ENCODE measurements at regions not wholly inside any gene's neighbourhood (a gene's known extent, or its start where the extent isn't known, plus 50 kb on each side); places are given as distances from the start of the nearest gene placed in this dataset.

DNA sequence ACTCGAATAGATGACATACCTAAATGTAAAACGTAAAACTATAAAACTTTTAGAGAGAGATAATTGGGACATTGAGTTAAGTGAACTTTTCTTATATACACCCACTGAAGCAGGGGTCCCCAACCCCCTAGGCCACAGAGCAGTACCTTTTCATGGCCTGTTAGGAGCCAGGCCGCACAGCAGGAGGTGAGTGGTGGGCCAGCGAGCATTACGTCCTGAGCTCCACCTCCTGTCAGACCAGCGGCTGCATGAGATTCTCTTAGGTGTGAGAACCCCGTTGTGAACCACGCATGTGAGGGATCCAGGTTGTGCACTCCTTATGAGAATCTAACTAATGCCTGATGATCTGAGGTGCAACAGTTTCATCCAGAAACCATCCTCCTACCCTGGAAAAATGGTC lies 114.8 kb downstream of the HMX1 start:
- DNase-seq (ENCODE audit: low read depth) = no peak

DNA sequence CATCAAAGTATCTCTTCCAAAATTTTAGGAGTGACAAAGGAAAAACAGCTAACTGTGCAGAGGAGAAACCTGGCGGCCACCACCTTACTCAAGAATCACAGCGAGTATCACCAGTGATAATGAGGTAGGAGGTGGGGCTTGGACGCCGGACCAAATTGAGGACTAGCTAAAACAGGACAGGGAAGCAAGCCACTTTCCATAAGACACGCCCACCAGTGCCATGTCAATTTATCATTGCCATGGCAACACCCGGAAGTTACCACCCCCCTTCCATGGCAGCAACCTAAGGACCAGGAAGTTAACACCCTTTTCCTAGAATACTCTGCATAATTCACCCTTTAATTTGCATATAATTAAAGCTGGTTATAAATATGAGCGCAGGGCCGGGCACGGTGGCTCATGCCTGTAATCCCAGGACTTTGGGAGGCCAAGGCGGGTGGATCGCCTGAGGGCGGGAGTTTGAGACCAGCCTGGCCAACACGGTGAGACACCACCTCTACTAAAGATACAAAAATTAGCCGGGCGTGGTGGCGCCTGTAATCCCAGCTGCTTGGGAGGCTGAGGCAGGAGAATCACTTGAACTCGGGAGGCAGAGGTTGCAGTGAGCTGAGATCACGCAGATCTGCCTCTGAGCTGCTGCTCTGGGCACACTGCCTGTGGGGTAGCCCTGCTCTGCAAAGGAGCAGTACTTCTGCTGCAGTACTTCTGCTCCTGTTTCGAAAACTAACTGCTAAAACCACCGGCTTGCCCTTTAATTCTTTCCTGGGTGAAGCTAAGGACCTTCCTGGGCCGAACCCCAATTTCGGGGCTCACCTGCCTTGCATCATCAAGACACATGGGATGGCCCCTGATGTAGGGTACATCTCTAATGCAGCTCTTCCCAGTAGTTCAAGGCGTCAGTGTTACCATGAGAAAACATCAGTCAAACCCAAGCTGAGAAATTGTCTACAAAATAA lies 116.7 kb downstream of the HMX1 start:
- no peak for DNase-seq (ENCODE audit: low read depth)

DNA sequence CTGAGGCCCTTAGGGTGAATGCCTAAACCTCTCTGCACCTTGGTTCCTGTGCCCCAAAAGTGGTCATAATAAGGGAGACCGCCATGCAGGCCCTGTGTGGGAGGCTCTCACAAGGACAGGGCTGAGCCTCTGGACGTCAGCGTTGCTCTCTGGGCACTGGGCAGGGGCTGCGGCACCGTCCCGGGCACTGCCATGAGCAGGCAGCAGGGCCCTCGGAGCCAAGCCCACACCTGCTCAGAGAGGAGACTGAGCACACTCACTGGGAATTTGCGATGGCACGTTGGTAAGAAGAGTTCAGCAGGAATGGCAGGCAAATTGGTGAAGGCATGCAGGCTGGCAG lies 123.4 kb downstream of the HMX1 start:
- no peak for DNase-seq (ENCODE audit: low read depth)

DNA sequence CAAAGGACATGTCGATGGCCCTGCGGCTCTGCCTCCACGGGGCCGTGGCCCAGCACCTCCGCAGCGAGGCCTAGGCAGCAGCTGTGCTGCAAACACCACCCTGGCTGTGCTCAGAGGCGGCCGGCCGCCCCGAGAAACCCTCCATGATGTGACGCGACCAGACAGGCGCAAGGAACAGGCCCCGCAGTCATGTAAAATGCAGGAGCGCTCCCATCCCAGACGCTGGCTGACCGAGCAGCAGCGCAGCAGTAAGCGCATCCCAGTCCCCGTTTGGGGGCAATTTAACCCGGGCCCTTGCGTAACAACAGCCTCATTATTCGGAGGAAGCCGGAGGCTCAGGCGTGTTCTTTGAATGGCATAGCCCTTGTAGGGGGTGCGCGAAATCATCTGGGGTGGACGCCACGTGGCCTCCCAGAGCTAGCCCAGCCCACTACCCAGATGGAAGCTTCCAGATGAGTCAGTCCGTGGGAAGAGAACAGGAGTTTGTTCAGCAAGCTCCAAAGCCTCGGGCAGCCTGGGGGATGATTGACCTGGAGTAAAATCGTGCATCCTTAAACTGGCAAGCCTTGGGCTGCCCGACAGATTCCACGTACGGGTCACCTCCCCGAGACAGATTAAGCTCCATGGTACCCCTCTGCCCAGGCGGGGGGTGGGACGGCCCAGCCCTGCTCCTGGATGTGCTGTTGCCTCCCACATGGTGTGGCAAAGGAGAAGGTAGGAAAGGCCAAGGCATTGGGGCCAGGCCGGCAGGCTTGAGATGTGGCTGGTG lies 124.0 kb downstream of the HMX1 start:
- DNase-seq (ENCODE audit: low read depth) = no peak

DNA sequence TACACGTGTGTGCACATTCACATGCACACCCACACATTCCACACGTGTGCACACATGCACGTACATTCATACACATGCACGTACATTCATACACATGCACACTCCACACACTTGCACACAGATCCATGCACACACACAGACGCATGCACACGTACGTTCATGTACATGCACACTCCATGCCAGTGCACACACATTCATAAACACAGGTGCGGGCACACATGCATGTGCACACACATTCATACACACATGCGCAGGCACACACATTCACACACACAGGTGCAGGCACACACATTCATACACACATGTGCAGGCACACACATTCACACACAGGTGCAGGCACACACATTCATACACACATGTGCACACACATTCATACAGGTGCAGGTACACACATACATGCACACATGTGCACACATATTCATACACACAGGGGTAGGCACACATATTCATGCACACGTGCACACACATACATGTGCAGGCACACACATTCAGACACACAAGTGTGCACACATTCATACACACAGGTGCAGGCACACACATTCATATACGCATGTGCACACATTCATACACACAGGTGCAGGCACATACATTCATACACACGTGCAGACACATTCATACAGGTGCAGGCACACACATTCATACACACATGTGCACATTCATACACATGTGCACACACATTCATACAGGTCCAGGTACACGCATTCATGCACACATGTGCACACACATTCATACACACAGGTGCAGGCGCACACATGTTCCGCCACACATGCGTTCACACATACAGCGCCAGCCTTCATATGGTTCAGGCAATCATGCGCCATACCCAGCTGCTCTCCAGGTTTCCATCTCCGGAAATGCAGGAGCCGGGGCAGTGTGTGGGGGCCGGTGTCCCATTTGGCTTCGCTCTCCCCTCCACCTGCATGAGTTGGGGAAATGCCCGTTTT lies 124.8 kb downstream of the HMX1 start:
- no peak for DNase-seq (ENCODE audit: low read depth)

DNA sequence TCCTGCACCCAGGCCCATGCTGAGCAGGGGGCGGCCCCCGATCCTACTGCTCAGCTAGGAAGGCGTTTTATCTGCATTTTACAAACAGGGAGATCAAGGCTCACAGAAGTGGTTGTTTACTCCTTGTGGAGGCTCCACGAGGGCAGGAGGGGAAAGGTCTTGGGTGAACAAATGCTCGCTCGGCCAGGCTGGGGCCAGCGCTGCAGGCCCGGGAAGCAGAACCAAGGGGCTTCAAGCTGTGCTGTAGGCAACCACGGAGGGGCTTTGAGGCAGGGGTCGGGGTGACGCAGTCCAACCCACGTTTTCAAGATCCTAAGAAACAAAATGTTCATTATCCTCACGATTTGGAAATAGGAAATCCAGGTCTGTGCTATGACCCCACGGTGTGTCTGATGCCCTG lies 125.8 kb downstream of the HMX1 start:
- DNase-seq (ENCODE audit: low read depth) = no peak

DNA sequence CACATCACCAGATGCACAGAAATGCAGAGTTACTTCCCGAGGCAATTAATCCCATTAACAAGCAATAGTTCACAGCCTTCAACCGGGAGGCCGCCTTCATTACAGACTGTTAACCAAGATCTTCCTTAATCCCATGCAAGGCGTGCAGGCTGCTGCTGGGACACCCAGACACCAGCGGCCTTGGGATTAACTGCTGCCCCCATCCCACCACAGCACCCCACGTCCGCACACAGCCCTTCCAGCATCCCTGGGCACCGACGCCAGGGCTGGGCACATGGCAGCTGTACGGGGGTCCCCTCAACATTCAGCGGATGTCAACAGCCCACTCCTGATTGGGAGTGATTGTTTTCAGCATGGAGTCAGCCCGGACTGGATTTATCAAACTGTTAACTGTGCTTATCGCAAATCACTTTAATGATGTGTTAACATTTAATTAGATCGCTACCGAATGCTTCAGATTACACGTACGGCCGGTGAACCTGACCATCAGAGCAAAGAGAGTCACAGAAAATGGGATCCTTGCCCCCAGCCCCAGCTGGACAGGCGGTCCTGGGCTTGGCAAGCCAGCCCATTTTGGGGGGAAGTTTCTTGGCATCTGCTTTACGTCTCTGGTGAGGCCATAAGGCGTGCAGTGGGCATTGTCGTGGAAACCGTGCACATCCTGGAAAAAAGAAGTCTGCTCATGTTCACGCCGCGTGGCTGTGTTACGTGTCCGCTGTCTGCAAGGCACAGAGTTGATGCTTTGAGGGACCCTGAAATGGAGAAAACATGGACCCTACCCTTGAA lies 126.4 kb downstream of the HMX1 start:
- no peak for DNase-seq (ENCODE audit: low read depth)

DNA sequence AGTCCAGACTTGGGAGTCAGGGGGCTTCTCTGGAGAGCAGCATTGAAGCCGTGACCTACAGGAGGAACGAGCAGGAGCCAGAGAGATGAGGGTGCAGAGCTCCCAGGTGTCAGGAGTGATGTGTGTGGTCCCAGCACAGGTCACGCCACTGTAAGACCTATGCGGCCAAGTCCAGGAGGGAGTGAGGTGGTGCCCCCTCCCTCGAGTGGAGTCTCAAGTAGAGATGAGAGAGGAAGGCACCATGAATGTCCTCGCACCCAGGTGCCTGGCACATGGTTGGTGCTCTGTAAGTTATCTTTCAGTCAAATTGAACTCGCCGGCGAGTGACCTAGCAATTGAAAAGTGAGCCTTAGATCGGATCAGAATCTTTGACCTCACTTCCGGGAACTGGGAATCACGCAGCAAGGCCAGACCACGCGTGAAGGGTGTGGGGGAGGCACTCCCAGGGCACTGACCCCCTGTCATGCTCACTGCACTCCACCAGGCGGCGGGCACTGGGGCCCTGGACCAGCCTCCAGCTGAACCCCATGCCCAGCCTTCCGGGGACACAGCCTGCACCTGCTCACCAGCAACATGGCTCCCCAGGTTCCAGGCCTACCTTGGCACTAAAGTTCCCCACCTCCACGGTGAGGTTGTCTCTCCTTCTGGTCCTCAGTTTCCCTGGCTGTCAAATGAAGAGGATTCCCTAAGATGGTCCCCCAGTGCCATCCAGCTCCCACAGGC lies 127.4 kb downstream of the HMX1 start:
- DNase-seq (ENCODE audit: low read depth) = no peak

DNA sequence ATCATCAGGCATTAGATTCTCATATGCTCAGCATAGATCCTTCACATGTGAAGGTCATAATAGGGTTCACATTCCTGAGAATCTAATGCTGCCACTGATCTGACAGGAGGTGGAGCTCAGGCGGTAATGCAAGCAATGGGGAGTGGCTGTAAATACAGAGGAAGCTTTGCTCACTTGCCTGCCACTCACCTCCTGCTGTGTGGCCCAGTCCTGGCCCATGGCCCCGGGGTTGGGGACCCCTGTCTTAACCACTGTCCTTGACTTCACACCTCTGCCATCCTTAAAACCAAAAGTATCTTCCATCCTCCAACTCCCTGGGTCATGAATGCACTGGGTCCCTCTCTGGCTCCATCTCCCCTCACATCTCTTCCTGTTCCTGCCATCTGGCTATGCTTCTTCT lies 129.1 kb downstream of the HMX1 start:
- DNase-seq (ENCODE audit: low read depth) = no peak

DNA sequence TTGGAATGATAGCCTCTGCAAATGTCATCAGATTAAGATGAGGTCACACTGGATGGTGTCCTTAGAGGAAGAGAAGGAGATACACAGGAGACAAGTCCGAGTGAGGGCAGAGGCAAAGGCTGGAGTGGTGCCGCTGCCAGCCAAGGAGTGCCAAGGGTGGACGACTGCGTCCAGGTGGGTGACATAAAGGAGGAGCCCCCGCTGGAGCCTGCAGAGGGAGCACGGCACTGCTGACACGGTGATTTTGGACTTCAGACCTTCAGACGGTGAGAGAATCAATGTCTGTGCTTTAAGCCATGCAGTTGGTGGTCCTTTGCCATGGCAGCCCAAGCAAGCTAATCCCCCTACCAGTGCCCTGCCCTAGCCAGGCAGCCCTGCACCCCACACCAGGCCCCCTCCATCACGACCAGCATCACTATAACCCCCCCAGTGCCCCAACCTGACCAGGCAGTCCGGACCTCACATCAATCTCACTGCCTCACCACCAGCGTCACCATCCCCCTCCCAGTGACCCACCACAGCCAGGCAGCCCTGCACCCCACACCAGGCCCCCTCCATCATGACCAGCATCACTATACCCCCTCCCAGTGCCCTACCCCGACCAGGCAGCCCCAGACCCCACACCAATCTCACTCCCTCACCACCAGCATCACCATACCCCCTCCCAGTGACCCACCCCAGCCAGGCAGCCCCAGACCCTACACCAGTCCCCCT lies 130.0 kb downstream of the HMX1 start:
- DNase-seq (ENCODE audit: low read depth) = no peak

DNA sequence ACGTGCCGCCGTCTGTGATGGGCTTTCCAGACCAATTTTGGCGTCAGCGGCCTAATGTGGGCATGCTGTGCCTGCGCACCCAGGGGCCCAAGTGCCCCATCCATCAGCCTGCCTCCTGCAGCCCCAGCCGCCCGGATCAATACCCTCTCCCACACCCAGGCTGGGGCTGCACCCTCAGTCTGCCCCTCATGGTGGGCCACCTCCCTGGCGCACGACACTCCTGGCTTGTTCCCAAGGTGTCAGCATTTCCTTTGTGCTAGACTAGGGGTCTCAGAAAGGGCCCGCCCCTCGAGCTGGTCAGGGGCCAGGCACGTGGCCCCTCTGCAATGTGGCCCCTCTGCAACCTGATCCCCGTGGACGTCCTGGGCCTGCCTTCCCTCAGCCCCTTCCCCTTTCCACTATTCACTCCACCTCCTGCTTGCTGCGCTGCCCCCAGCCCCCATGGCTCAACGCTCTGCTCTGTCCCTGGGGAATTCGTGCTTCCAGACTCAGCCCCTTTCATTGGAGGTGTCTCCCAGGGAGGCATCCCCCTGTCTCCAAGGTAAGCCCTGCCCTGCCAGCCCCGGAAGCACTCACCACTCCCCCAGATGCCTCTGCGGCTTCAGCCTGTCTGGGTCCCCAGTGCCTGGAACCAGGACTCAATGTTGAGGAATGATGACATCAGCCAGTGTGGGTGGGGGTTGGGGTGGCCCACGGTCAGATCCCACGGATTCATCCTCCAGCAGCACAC lies 130.8 kb downstream of the HMX1 start:
- no peak for DNase-seq (ENCODE audit: low read depth)

DNA sequence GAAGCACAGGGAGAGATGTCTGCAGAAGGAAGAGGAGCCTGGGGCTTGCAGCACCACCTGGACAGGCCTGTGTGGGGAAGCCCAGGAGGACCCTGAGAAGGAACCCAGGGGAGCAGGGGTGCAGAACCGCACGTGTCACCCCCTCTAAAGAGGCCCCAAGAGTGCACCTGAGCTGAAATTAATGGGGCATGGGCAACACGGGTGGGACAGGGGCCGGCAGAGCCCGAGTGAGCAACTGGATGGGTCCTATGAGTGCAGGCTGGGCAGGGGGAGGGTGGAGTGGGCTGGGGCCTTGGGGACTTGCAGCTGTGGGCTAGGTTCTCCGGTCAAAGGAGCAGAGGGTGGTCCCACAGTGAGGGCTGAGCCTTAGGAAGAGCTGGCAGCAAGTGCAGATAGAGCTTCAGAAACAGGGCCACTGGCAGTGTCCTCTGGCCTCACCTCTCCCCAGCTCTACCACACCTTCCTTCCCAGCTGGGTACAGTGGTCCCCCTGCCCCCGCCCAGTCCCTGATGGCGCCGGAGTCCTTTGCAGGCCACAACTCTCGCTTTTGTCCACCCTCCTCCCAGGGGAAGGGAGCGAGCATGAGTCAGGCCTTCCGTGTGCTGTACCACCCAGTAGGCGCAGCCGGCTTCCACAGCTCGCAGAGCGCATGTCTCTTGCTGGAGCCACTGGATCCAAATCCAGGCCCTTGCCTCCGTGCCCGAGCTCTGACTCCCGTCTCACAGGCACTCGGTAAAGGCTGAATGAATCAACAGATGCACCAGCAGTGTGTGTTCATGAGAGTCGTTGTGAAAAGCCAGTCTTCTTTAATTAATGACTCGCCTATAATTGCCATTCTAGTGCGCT lies 131.6 kb downstream of the HMX1 start:
- DNase-seq (ENCODE audit: low read depth) = no peak

DNA sequence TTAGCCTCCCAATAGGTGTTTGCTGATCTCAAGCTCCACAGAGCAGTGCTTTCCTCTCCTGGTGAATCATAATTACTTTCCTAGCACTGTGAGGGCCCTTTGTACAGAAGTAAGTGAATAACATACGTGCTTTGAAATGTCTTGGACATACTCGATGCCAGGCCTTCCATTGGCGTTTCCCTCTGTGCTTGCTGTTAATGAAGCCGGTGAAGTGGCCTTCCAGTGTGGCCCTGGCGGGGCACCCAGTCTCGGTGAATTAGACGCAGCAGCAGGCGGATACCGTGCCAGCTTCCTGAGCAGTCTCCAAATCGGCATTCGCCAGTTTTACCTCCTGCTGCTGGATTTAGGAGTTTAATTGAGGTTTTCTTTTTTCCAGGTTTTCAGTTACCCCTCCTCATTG lies 132.3 kb downstream of the HMX1 start:
- no peak for DNase-seq (ENCODE audit: low read depth)

DNA sequence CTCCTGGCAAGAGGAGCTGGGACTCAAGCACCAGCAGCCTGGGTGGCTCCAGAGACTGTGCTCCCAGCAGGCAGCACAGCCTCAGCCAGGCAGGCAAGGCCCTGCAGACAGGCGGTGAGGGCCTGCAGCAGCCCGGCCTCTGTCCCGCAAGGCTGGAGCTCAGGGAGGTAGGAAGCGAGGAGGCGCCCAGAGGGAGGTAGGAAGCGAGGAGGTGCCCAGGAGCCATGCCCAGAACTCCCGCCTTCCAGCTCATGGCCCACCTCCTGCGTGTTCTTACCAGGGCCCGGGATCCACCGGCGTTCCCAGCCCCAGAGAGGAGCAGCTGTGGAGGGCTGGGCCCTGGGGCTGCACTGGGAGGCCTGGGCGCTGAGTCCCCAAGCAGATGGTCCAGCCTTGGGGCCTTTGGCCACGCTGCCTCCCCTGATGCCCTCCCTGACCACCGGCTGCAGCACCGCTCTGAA lies 133.1 kb downstream of the HMX1 start:
- no peak for DNase-seq (ENCODE audit: low read depth)

DNA sequence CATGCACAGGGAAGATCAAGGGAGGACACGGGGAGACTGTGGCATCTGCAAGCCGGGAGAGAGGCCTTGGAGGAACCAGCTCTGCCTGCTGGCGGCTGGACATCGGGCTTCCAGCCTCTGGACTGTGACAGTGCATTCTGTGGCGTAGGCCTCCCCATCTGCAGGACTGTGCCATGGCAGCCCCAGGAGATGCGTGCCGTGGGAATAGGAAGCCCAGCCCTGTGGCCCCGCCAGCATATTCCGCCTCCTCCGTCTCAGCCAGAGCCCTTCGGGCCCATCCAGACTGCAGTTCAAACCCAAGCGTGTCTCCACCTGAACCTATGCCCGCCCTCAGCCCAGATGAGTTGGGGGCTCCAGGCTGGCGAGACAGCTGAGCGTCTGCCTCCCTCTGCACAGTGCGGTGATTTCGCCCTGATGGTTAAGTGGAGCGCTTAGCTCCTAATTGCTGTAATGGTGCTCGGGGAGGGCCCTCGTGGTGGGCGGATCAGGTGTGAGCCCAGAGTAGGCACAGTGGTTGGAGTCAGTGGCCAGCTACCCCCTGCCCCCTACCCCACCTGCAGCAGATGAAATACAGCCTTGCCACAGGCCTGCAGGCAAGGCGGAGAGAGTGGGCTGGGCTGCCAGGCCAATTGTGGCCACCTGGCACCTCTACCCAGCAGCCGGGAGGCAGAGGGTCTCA lies 133.9 kb downstream of the HMX1 start:
- DNase-seq (ENCODE audit: low read depth) = no peak

DNA sequence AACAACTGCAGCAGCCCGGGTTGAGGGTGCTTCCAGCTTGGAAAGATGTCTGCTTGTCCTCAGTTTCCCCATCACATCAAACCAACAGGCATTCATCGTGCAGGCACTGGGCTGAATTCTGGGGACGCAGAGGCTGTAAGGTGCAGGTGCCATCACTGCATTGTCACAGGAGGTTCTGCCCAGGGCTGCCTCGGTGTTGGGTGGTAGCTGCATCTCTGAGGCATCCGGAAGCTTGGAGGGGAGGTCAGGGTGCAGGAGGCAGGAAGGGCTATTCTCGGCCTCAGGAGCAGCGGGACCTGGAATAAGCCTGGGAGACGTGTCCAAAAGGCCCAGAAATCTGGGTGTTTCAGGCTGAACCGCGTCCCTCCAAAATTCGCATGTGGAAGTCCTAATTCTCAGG lies 134.6 kb downstream of the HMX1 start:
- DNase-seq (ENCODE audit: low read depth) = no peak

DNA sequence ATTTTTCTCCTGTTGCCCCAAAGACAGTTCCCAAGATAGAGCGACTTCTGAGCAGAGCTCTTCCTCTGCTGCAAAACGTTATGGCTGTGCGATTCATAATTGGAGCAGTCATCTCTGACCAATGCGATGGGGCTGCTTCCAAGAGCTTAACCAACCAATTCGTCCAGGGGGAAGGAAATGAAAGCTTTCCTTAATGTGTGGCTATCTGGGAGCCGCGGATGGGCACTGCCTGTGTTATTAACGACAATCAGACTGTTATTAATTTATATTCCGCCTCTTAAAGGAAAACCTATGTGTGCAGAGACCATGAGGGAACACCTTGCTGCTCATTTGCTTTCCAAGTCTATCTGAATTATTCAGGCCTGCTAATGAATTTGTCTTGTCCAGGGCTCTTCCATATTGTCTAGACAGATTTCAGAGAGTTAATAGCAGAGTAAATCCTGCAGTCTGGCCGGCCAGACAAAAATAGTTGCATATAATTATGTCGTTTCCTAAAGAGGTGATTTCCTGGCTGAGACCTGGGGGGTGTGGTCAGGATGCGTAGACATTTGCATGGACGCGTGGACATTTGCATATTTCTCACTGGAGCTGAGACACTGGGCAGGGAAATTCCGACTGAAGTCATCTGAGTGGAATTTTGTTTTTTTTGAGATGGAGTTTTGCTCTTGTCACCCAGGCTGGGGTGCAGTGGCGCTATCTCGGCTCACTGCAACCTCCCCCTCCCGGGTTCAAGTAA lies 135.4 kb downstream of the HMX1 start:
- DNase-seq (ENCODE audit: low read depth) = no peak

Measured in iris pigment epithelial cell (primary cell).